GM23338 (cell line): ENCODE measurements at regions not wholly inside any gene's neighbourhood (a gene's known extent, or its start where the extent isn't known, plus 50 kb on each side); places are given as distances from the start of the nearest gene placed in this dataset.

Experiments
- ATAC-seq: fragments of 200-7000 bp; cut with Tn5 transposase; 3 replicates; pipeline ENCODE4 v1.9.1; 2020
- DNase-seq: peaks from one replicate; pipeline ENCODE4 v3.0.0-alpha.2; 2015; ENCODE audit warnings: low spot score
- H2AFZ ChIP-seq: fragments of 200-600 bp; sonication (generic); 2 replicates; pipeline ENCODE4 v1.8.0; 2016; ENCODE audit warnings: antibody characterized with exemption, mild to moderate bottlenecking, moderate library complexity
- H3F3A ChIP-seq: fragments of 200-600 bp; sonication (generic); replicated peaks from 2 replicates; pipeline ENCODE4 v1.8.0; 2017; ENCODE audit warnings: antibody characterized with exemption, mixed run types, low read depth
- H3K27ac ChIP-seq: fragments of 200-600 bp; sonication (generic); 2 replicates; pipeline ENCODE4 v1.6.1; 2016; ENCODE audit warnings: low read depth
- H3K27me3 ChIP-seq: fragments of 200-600 bp; sonication (generic); 2 replicates; pipeline ENCODE4 v1.8.0; 2016; ENCODE audit warnings: mild to moderate bottlenecking, mixed run types, moderate library complexity; ENCODE audit not compliant: insufficient read depth
- H3K36me3 ChIP-seq: fragments of 200-600 bp; sonication (generic); 2 replicates; pipeline ENCODE4 v1.8.0; 2016; ENCODE audit warnings: mild to moderate bottlenecking; ENCODE audit not compliant: insufficient read depth
- H3K4me1 ChIP-seq: fragments of 200-600 bp; sonication (generic); 2 replicates; pipeline ENCODE4 v1.8.0; 2016; ENCODE audit warnings: mild to moderate bottlenecking, moderate library complexity; ENCODE audit not compliant: insufficient read depth
- H3K4me2 ChIP-seq: fragments of 200-600 bp; sonication (generic); 2 replicates; pipeline ENCODE4 v1.7.1; 2017; ENCODE audit warnings: mixed run types
- H3K4me3 ChIP-seq: fragments of 200-600 bp; sonication (generic); 2 replicates; pipeline ENCODE4 v1.6.1; 2016; ENCODE audit warnings: mixed run types
- H3K79me2 ChIP-seq: fragments of 200-600 bp; sonication (generic); replicated peaks from 2 replicates; pipeline ENCODE4 v1.8.0; 2017; ENCODE audit warnings: mild to moderate bottlenecking; ENCODE audit not compliant: insufficient read depth
- H3K9me2 ChIP-seq: fragments of 200-600 bp; sonication (generic); 2 replicates; pipeline ENCODE4 v1.8.0; 2017; ENCODE audit not compliant: insufficient read depth
- H4K20me1 ChIP-seq: fragments of 200-600 bp; sonication (generic); replicated peaks from 2 replicates; pipeline ENCODE4 v1.8.0; 2017; ENCODE audit warnings: mild to moderate bottlenecking; ENCODE audit not compliant: insufficient read depth
- H3K27ac Mint-ChIP-seq: 2 replicates; pipeline ENCODE4 v1.8.0; 2020; ENCODE audit warnings: inconsistent platforms, mild to moderate bottlenecking, moderate library complexity, mixed read lengths
- H3K27me3 Mint-ChIP-seq: 3 replicates; pipeline ENCODE4 v1.8.0; 2022; ENCODE audit warnings: low read depth, mild to moderate bottlenecking, moderate library complexity, mixed read lengths, inconsistent platforms; ENCODE audit not compliant: insufficient read depth, poor library complexity
- H3K36me3 Mint-ChIP-seq: 3 replicates; pipeline ENCODE4 v1.8.0; 2021; ENCODE audit warnings: low read depth, mild to moderate bottlenecking, inconsistent platforms, moderate library complexity, mixed read lengths
- H3K4me1 Mint-ChIP-seq: 3 replicates; pipeline ENCODE4 v1.8.0; 2020; ENCODE audit warnings: mild to moderate bottlenecking, inconsistent platforms, mixed read lengths
- H3K4me3 Mint-ChIP-seq: 3 replicates; pipeline ENCODE4 v1.8.0; 2021; ENCODE audit warnings: moderate library complexity, mild to moderate bottlenecking, inconsistent platforms, mixed read lengths
- H3K9me3 Mint-ChIP-seq: 3 replicates; pipeline ENCODE4 v1.8.0; 2020; ENCODE audit warnings: moderate library complexity, mild to moderate bottlenecking, inconsistent platforms, mixed read lengths
- CREB1 ChIP-seq: fragments of 250-450 bp; sonication (Bioruptor Pico); IDR thresholded peaks from 2 replicates; pipeline ENCODE4 v1.5.0; 2020; ENCODE audit warnings: low read depth, mild to moderate bottlenecking, moderate library complexity
- EZH2 ChIP-seq: fragments of 200-600 bp; sonication (generic); IDR thresholded peaks from one replicate; pipeline ENCODE4 v1.8.0; 2017; ENCODE audit warnings: antibody characterized with exemption, mild to moderate bottlenecking, low read depth; ENCODE audit not compliant: unreplicated experiment
- JUNB ChIP-seq: IDR thresholded peaks from one replicate; pipeline ENCODE4 v1.6.1; 2016; ENCODE audit warnings: antibody characterized with exemption; ENCODE audit not compliant: unreplicated experiment
- NANOG ChIP-seq: IDR thresholded peaks from 2 replicates; pipeline ENCODE4 v1.6.1; 2016; ENCODE audit warnings: antibody characterized with exemption, borderline replicate concordance
- ZNF114 ChIP-seq: fragments of 250-450 bp; sonication (Bioruptor Pico); IDR thresholded peaks from 2 replicates; pipeline ENCODE4 v1.5.0; 2020; ENCODE audit warnings: mild to moderate bottlenecking, moderate library complexity
- ZNF331 ChIP-seq: fragments of 250-450 bp; sonication (Bioruptor Pico); IDR thresholded peaks from 2 replicates; pipeline ENCODE4 v1.5.0; 2020; ENCODE audit warnings: low read depth, mild to moderate bottlenecking, moderate library complexity
- ZNF462 ChIP-seq: fragments of 250-450 bp; sonication (Bioruptor Pico); IDR thresholded peaks from 2 replicates; pipeline ENCODE4 v1.5.0; 2020; ENCODE audit warnings: mild to moderate bottlenecking, moderate library complexity
- TF ChIP-seq, protein P1 (sequence below): IDR thresholded peaks from 2 replicates; pipeline ENCODE4 v1.6.1; 2016; ENCODE audit warnings: antibody characterized with exemption

DNA sequence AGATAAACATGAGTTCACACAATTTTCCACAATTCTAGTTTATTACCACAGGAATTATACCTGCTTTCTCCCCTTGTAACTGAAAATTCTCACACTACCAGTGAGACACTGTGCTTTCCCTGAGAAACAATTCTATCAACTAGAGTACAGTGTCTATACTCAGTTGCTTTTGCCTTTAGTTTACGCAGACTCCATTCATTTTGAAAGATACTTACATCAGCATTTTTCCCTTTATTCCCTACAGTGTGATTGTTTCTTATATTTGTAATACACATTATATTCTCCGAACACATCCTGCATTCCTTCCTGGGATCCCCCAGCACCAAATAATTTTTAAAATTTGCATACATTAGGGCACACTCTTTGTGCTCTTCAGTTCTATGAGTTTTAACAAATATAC, 1455.5 kb downstream of the SUCLG1 start (continued):
- TF ChIP-seq ZNF462 (CRISPR knock-in tag): no peak

DNA sequence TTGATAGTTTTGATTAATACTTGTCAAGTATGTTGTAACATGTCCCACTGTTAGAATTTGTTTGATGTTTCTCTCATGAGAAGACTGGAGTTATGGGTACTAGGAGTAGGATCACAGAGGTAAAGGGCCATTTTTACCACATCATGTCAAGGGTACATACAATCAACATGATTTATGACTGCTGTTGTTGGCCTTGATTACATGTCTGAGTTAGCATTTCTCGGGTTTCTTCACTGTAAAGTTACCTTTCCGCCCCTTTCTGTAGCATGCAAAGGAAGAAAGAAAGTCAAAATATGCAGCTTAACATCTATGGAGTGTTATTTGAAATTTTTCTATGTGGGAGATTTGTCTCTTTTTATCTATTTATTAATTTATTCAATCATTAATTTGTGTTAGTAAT, 1456.4 kb downstream of the SUCLG1 start:
- Histone ChIP-seq H3K4me3 (no peak overlapping the region), H3K27ac (no peak overlapping the region), H3K9me2 (no peaks in the 10 kb centered on the region)
- TF ChIP-seq ZNF462 (CRISPR knock-in tag) (no peak), ZNF331 (no peak), JUNB (no peak), NANOG (no peak), CREB1 (no peak), EZH2 (no peak), ZNF114 (CRISPR knock-in tag) (no peak)
- TF ChIP-seq, protein P1, sequence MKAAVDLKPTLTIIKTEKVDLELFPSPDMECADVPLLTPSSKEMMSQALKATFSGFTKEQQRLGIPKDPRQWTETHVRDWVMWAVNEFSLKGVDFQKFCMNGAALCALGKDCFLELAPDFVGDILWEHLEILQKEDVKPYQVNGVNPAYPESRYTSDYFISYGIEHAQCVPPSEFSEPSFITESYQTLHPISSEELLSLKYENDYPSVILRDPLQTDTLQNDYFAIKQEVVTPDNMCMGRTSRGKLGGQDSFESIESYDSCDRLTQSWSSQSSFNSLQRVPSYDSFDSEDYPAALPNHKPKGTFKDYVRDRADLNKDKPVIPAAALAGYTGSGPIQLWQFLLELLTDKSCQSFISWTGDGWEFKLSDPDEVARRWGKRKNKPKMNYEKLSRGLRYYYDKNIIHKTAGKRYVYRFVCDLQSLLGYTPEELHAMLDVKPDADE: no peak

More for the DNA sequence above, 1456.4 kb downstream of the SUCLG1 start:
- Histone ChIP-seq H3F3A (no peaks in the 10 kb centered on the region), H3K4me2 (no peak overlapping the region), H3K79me2 (no peaks in the 10 kb centered on the region), H4K20me1 (no peaks in the 10 kb centered on the region), H3K27me3 (no peaks in the 10 kb centered on the region), H2AFZ (no peak overlapping the region), H3K36me3 (no peaks in the 10 kb centered on the region), H3K4me1 (no peaks in the 10 kb centered on the region)
- Mint-ChIP-seq H3K27ac (no peak overlapping the region), H3K36me3 (no peaks in the 10 kb centered on the region), H3K4me1 (no peaks in the 10 kb centered on the region), H3K4me3 (no peak overlapping the region), H3K9me3 (no peaks in the 10 kb centered on the region), H3K27me3 (no peaks in the 10 kb centered on the region)
- ATAC-seq: no peak
- DNase-seq: no peak
